Activated CD4-positive, alpha-beta T cell treated with anti-CD3 and anti-CD28 coated beads, Interleukin-2, amount 10 ng/mL, durations not matched to agents 24 days and 14 days (primary cell): ENCODE measurements at regions not wholly inside any gene's neighbourhood (a gene's known extent, or its start where the extent isn't known, plus 50 kb on each side); places are given as distances from the start of the nearest gene placed in this dataset.

Source experiments
- DNase-seq: peaks from one replicate; pipeline ENCODE4 v3.0.0; 2022
- H3K27ac Mint-ChIP-seq: one replicate; pipeline ENCODE4 v1.8.0; 2022; ENCODE audit warnings: mild to moderate bottlenecking, mixed read lengths
- H3K27me3 Mint-ChIP-seq: one replicate; pipeline ENCODE4 v1.8.0; 2022; ENCODE audit warnings: mixed read lengths
- H3K36me3 Mint-ChIP-seq: one replicate; pipeline ENCODE4 v1.8.0; 2022; ENCODE audit warnings: low read depth, mild to moderate bottlenecking, mixed read lengths
- H3K4me1 Mint-ChIP-seq: one replicate; pipeline ENCODE4 v1.8.0; 2021; ENCODE audit warnings: mixed read lengths
- H3K4me3 Mint-ChIP-seq: one replicate; pipeline ENCODE4 v1.8.0; 2022; ENCODE audit warnings: mild to moderate bottlenecking, moderate library complexity, mixed read lengths
- H3K9me3 Mint-ChIP-seq: one replicate; pipeline ENCODE4 v1.8.0; 2021; ENCODE audit warnings: mixed read lengths
- intact Hi-C: fragments of 100-400 bp; cut with micrococcal nuclease; formaldehyde crosslinking; loops from one replicate; pipeline ENCODE4 v1.15.1; 2023

DNA sequence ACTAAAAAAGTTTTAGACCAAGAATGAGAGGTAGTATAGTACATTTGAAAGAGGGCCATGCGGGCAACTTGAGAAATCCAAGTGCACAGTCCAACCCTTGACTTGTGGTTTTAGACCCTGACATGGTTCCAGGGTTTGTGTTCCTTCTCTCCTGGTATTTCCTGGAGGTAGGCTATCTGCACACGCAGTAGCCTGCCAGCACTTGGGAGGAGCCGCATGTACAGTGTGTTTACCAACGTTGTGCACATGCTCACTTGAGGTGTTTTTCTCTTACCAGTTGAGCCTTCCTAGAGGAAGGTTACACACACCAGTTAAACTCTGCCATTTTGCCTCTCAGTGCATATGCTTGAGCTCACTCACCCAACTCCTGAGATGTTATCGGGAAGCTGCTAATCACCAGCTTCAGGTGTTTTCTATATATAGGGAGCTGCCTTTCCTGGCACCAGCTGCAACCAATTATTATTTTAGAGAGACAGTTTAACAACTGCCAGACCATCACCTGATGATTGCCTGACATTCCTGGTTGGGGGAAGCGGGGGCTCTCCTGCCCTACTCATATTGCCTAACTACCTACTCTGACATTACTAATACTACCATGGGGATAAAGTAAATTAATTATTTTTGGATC, 593.4 kb upstream of the TUSC1 start:
- peaks cover 2% of the 10 kb centered on the region for H3K9me3 Mint-ChIP-seq
- H3K27ac Mint-ChIP-seq = no peak overlapping the region
- no peaks in the 10 kb centered on the region for H3K36me3 Mint-ChIP-seq
- no peak overlapping the region for H3K4me3 Mint-ChIP-seq
- H3K27me3 Mint-ChIP-seq = no peaks in the 10 kb centered on the region
- H3K4me1 Mint-ChIP-seq = no peaks in the 10 kb centered on the region
- intact Hi-C loops = no loop called here
- no peak for DNase-seq

DNA sequence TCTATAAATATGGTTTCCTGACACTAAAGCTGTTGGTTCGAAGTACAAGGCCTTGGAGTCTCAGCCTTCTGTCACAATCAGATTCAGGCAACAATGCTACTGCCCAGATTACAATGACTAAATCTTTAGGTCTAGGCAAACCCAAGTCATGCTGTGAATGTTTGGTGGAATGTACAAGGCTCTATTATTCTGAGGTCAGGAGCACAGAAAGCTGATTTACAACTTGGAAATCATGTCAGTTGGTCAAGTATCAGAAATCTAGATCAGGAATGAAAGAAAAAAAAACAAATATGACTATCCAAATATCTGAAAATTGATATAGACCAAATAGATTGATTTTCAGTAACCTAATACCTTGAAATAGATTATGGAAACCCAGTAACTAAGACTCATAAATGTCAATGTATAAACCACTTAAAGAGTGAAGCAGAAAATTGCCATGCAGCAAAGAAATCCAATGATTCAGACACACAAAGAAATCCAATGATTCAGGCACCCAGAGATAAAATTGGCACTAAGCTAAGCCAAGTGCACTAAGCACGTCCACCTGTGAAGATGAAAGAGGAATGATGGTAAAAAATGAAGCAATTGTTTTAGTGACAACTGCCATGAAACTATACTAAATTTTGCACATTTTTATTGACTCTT, 588.0 kb upstream of the TUSC1 start:
- DNase-seq = no peak
- H3K4me3 Mint-ChIP-seq = no peak overlapping the region
- intact Hi-C loops = no loop called here
- H3K4me1 Mint-ChIP-seq = no peaks in the 10 kb centered on the region
- no peaks in the 10 kb centered on the region for H3K36me3 Mint-ChIP-seq
- peaks cover 3% of the 10 kb centered on the region for H3K9me3 Mint-ChIP-seq
- no peaks in the 10 kb centered on the region for H3K27me3 Mint-ChIP-seq
- no peak overlapping the region for H3K27ac Mint-ChIP-seq

DNA sequence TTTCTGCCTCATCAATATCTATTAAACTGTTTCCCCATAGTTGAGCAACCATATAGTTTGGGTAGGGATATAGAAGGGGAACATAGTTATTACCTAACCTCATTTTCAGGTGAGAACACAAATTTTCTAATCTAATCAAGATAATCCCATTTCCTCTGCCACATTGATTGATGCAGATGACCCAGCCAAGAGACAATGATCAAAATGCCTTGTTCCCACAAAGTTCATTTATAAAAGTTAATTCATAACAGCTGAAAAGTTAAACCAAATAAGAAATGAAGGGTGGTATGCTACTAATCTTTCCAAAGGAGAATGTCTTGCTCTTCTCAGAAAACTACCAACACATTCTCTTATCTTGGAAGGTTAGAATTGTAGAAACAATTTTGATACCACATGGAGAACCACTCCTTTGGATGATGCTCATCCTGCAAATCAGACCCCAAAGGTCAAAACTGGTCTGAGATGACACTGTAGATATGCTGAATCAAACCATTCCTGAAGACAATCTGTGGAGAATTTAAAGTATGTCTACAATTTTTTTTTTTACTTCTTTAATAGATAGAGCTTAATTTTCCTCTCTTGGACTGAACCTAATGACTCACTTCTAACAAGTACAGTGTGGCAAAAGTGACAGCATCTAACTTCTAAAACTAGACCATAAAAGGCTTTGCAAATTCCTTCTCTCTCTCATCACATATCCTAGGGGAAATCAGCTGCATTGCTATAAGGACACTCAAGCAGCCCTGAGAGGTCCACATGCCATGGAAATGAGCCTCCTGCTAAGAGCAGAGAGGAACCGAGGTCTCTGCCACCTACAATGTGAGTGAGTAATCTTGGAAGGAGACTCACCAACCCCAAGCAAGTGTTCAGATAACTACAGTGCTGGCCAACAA, 586.7 kb upstream of the TUSC1 start:
- DNase-seq = no peak
- Mint-ChIP-seq H3K27ac (no peak overlapping the region), H3K9me3 (peaks cover 3% of the 10 kb centered on the region), H3K36me3 (no peaks in the 10 kb centered on the region), H3K27me3 (no peaks in the 10 kb centered on the region), H3K4me3 (no peak overlapping the region), H3K4me1 (no peaks in the 10 kb centered on the region)
- intact Hi-C loops = no loop called here

GRCh38 chr9:26263478-26263877, 585.2 kb upstream of the TUSC1 start:
- Mint-ChIP-seq H3K27me3 (no peaks in the 10 kb centered on the region), H3K4me3 (no peak overlapping the region), H3K9me3 (peaks cover 3% of the 10 kb centered on the region), H3K27ac (no peak overlapping the region), H3K4me1 (no peaks in the 10 kb centered on the region), H3K36me3 (no peaks in the 10 kb centered on the region)
- intact Hi-C loops = no loop called here
- no peak for DNase-seq

DNA sequence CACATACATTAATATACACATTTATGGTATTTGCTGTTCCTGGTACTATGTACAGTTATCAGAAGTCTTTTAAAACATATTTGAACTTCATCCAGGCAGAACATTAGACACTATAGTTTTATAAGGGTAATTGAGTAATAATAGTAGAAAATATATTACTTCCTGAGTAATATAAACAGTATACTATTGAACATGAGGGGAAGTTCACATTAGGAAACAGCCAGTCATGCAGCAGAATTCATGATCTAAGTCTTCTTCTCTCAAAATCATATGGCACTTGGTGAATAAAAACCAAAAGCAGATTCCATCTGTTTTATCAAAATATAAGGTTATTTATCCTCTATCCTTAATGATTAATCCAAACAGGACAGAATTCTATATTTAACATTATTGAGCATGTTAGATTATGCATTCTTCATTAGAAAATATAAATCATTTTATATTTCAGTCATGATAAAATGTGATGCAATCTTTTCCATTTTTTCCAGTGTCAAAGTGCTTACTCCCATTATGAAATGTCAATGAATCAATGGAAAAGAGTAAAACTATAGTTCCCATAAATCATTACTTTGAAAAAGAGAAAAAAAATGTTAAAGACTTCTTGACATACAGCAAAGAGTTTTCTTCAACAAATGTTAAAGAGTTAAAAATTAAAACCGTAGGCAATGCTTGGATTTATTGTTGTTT, 584.3 kb upstream of the TUSC1 start:
- intact Hi-C loops = no loop called here
- Mint-ChIP-seq H3K9me3 (peaks cover 3% of the 10 kb centered on the region), H3K27me3 (no peaks in the 10 kb centered on the region), H3K36me3 (no peaks in the 10 kb centered on the region), H3K4me1 (no peaks in the 10 kb centered on the region), H3K4me3 (no peak overlapping the region), H3K27ac (no peak overlapping the region)
- no peak for DNase-seq

DNA sequence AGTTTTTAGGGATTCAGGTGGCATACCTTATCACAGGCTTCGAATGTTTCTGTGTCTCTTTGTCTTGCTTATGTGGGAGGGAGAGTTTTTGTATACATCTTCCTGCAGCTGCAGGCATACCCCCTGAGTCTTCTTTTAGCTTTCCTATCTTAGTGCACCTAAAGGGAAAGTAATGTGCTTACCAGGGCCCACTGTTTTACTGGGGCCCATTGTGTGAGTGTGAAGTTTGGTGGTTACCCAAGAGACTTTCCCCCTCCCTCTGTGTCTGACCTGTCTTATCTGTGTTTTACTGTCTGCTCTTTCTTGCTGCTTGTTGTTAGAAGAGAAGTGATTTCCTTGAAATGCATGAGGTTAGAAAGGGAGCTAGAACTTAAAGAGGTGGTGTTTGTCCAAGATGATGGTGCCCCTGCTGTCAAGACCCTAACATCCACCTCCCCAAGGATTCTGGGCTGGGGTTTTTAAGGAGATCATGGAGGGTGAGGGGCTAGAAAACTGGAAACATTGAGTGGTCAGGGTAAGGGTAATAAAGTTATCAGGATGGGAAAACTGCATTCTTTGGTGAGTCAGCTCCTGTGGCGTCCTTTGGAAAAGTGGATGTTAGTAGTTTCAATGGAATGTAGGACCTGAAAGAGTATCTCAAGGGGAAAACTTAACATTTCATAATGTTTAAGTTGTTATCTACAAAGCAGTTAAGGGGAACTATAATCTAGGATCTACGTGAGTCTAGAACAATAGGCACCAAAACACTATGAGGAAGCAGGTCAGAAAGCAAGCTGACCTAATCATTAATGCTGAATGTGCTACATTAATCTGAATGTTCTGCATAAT, 583.5 kb upstream of the TUSC1 start:
- no peak for DNase-seq
- H3K4me1 Mint-ChIP-seq = no peaks in the 10 kb centered on the region

DNA sequence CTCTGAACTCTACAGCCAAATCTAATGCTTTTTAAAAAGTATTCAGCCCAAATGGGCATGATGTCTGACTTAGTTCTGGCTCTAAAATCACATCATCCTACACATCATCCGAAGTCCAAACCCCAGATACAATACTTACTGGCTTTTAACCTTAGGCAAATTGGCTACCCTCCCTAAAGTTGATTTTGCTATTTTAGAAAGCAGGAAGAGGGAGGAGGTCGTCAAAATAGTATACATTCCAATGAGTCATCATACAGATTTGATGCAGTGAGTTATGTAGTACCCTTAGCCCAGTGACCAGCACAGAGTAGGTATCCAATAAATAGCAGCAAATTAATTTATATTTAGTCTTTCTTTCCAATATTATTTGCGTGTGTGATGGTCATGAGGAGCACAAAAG, 582.0 kb upstream of the TUSC1 start:
- H3K4me3 Mint-ChIP-seq = no peak overlapping the region
- H3K9me3 Mint-ChIP-seq = peaks cover 6% of the 10 kb centered on the region
- intact Hi-C loops = no loop called here
- no peaks in the 10 kb centered on the region for H3K4me1 Mint-ChIP-seq
- no peaks in the 10 kb centered on the region for H3K27me3 Mint-ChIP-seq
- no peak overlapping the region for H3K27ac Mint-ChIP-seq
- no peaks in the 10 kb centered on the region for H3K36me3 Mint-ChIP-seq
- no peak for DNase-seq

More for the DNA sequence above, 583.5 kb upstream of the TUSC1 start:
- H3K4me3 Mint-ChIP-seq = no peak overlapping the region
- no peaks in the 10 kb centered on the region for H3K27me3 Mint-ChIP-seq
- intact Hi-C loops = no loop called here
- H3K27ac Mint-ChIP-seq = no peak overlapping the region
- peaks cover 6% of the 10 kb centered on the region for H3K9me3 Mint-ChIP-seq
- no peaks in the 10 kb centered on the region for H3K36me3 Mint-ChIP-seq

DNA sequence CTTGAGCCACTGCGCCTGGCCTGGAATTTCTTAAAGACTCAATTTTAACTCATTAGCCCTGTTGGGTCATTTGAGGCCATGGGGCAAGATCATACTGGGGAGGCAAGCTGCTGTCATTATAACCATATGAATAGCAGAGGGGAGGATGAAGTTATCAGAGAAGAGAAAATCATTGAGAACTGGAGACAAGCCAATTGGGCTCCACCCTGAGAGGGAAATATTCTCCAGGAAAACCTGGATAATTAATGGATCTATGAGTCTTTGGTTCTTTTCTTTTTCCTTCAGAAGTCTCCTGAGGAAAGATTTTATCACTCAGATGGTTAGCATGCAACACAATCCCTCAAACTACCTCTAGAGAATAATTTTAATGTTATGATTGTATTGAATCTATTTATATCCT, 569.6 kb upstream of the TUSC1 start:
- intact Hi-C loops = no loop called here
- no peak for DNase-seq
- Mint-ChIP-seq H3K4me1 (no peaks in the 10 kb centered on the region), H3K27me3 (no peaks in the 10 kb centered on the region), H3K36me3 (no peaks in the 10 kb centered on the region), H3K27ac (no peak overlapping the region), H3K9me3 (peaks cover 14% of the 10 kb centered on the region), H3K4me3 (no peak overlapping the region)

DNA sequence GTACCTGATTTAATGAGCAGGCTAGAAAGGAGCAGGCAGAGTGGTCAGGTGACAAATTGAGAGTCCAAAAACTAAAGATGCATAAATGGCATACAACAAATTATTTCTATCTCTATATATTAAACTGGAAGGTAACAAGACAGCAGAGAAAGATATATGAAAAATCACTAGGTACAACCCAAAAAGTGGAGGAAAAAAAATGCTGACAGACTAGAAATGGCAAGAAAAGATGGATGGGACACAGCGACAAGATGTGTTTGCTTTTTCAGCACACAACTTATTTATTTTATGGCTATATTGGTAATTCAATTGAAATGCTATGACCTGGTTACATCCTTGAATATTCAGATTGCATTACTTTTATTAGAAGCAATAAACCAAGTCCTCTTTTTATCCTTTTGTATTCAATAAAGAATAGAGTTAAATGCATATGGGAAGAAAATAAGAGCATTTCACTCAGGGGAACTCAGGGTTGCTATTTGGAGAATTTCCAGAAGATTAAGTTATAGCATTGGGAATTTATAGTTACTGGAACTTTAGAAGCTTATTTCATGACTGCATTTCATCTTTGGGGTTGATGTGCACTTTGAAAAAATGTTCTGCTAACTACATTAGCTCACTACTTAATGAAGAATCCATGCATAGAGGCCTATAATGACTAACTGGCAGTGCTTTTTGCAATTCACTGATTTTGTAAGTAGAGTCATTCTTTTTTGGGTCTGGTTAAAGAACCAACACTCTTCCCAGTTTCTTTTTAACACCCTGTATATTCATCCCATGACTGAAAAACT, 566.6 kb upstream of the TUSC1 start:
- intact Hi-C loops = no loop called here
- no peak for DNase-seq
- H3K36me3 Mint-ChIP-seq = no peaks in the 10 kb centered on the region
- H3K27me3 Mint-ChIP-seq = no peaks in the 10 kb centered on the region
- H3K9me3 Mint-ChIP-seq = peaks cover 14% of the 10 kb centered on the region
- no peak overlapping the region for H3K27ac Mint-ChIP-seq
- no peaks in the 10 kb centered on the region for H3K4me1 Mint-ChIP-seq
- no peak overlapping the region for H3K4me3 Mint-ChIP-seq

GRCh38 chr9:26243726-26244125, 565.5 kb upstream of the TUSC1 start:
- H3K36me3 Mint-ChIP-seq = no peaks in the 10 kb centered on the region
- intact Hi-C loops = no loop called here
- peaks cover 6% of the 10 kb centered on the region for H3K9me3 Mint-ChIP-seq
- DNase-seq = no peak
- no peak overlapping the region for H3K27ac Mint-ChIP-seq
- H3K4me3 Mint-ChIP-seq = no peak overlapping the region
- no peaks in the 10 kb centered on the region for H3K4me1 Mint-ChIP-seq
- no peaks in the 10 kb centered on the region for H3K27me3 Mint-ChIP-seq

DNA sequence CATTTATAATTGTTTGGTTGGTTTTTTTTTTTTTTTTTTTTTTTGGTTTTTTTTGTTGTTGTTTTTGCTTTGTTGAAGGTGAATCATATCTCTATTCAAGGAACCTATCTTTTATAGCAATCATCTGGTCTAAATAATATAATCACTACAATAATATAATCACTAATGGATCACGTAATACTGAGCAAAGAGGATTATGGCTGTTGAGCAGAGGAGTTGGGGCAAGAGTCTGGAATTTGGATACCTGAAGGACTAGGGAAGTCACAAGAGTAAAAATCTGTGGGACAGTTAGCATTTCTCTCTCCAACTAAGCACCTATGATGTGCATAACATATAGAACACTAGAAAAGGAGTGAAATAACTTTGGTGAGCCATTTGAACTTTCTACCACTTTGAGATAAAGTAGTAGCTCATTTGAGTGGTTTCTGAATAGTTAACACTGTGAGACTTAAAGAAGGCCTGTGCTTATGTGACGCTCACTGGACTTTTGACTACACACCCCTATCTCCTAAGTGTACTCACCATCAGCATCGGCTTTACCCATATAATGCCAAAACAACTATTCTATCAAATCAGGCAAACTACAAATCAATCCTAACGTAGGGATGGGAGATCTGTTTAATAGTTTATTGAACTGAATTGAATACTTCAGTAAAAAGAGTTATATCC, 564.9 kb upstream of the TUSC1 start:
- H3K4me1 Mint-ChIP-seq = no peaks in the 10 kb centered on the region
- no peaks in the 10 kb centered on the region for H3K27me3 Mint-ChIP-seq
- H3K9me3 Mint-ChIP-seq = peaks cover 4% of the 10 kb centered on the region
- H3K27ac Mint-ChIP-seq = no peak overlapping the region
- H3K4me3 Mint-ChIP-seq = no peak overlapping the region
- intact Hi-C loops = no loop called here
- DNase-seq = no peak
- H3K36me3 Mint-ChIP-seq = no peaks in the 10 kb centered on the region

GRCh38 chr9:26240020-26240419, 561.8 kb upstream of the TUSC1 start:
- Mint-ChIP-seq H3K36me3 (no peaks in the 10 kb centered on the region), H3K4me1 (no peaks in the 10 kb centered on the region)
- intact Hi-C loops = no loop called here

More at GRCh38 chr9:26240020-26240419, 561.8 kb upstream of the TUSC1 start:
- H3K4me3 Mint-ChIP-seq = no peak overlapping the region
- H3K27ac Mint-ChIP-seq = no peak overlapping the region
- H3K9me3 Mint-ChIP-seq = peaks cover 4% of the 10 kb centered on the region
- H3K27me3 Mint-ChIP-seq = no peaks in the 10 kb centered on the region
- DNase-seq = no peak
